ENCODE measurements at regions not wholly inside any gene's neighbourhood (a gene's known extent, or its start where the extent isn't known, plus 50 kb on each side); places are given as distances from the start of the nearest gene placed in this dataset.

DNA sequence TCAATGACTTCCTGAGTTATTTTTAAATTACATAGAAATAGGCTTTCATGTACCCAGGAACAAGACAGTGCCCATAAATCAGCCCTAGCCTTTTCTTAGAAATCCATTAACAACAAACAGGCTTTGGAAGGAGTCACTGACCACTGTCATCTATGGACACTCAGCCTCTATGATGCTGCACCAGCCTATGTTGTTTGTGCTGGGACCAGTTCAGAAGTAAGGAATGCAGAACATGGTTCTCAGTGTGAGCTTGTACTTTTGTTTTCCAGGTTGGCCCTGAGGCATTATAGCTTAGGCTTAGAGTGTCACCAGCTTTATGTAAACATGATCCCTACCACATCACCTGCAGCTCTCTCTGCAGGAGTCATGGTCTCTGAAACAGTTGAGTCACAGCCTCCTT lies 335.7 kb upstream of the CDH7 start:
- TF ChIP-seq CTCF (IDR thresholded peaks at IDR 0.05; ENCODE audit: insufficient read depth, low read length, poor library complexity, severe bottlenecking) (no peak), EZH2phosphoT487 (conservative IDR thresholded peaks at IDR 0.05; ENCODE audit: low read length) (no peak)

Data from SU-DHL-6 (cell line).